GM19372 (cell line): ENCODE measurements at regions not wholly inside any gene's neighbourhood (a gene's known extent, or its start where the extent isn't known, plus 50 kb on each side); places are given as distances from the start of the nearest gene placed in this dataset.

Experiments used
- ATAC-seq: cut with Tn5 transposase; IDR thresholded peaks from one replicate; pipeline ENCODE4 v1.9.1; 2021; ENCODE audit warnings: mild to moderate bottlenecking, low read depth, moderate library complexity; ENCODE audit not compliant: unreplicated experiment

- no peak for ATAC-seq
Observed at GRCh38 chr6:111984516-111985201, 69.2 kb upstream of the CCN6 start.

GRCh38 chr6:111985202-111985731 is 68.6 kb upstream of the CCN6 start:
- no peak for ATAC-seq

GRCh38 chr6:111986651-111987050 is 67.3 kb upstream of the CCN6 start:
- no peak for ATAC-seq

- ATAC-seq = no peak
Observed at GRCh38 chr6:111987295-111987694, 66.6 kb upstream of the CCN6 start.

GRCh38 chr6:111988926-111989325 is 65.0 kb upstream of the CCN6 start:
- no peak for ATAC-seq

- ATAC-seq = no peak
Observed at GRCh38 chr6:111989743-111990142, 64.2 kb upstream of the CCN6 start.

GRCh38 chr6:111990214-111990613 is 63.7 kb upstream of the CCN6 start:
- no peak for ATAC-seq

- no peak for ATAC-seq
Observed at GRCh38 chr6:111992851-111993250, 61.1 kb upstream of the CCN6 start.

GRCh38 chr6:111993342-111993741 is 60.6 kb upstream of the CCN6 start:
- ATAC-seq = no peak

- ATAC-seq = no peak
Observed at GRCh38 chr6:111994791-111995190, 59.1 kb upstream of the CCN6 start.

GRCh38 chr6:111995404-111995803 is 58.5 kb upstream of the CCN6 start:
- ATAC-seq = no peak

GRCh38 chr6:111996144-111996865 is 57.6 kb upstream of the CCN6 start:
- no peak for ATAC-seq

- ATAC-seq = peak; percentile 66
Observed at GRCh38 chr6:111997078-111997852, 56.6 kb upstream of the CCN6 start.

- ATAC-seq = no peak
Observed at GRCh38 chr6:111997853-111998208, 56.1 kb upstream of the CCN6 start.

- no peak for ATAC-seq
Observed at GRCh38 chr6:112002307-112002706, 51.6 kb upstream of the CCN6 start.
